Fibroblast of lung (primary cell): ENCODE measurements at regions not wholly inside any gene's neighbourhood (a gene's known extent, or its start where the extent isn't known, plus 50 kb on each side); places are given as distances from the start of the nearest gene placed in this dataset.

Source experiments
- DNase-seq, 2 donors: peaks; one replicate each; pipeline versions ENCODE4 v3.0.0 to v3.0.0-alpha.2; 2010; ENCODE audit warnings: low read depth in 2 of 2
- H2AFZ ChIP-seq: 2 replicates; pipeline ENCODE4 v1.5.1; 2012; ENCODE audit warnings: low read length, control low read depth, inconsistent platforms
- H3K27ac ChIP-seq: 2 replicates; pipeline ENCODE4 v1.5.1; 2011; ENCODE audit warnings: low read length, control low read depth; ENCODE audit not compliant: insufficient read depth
- H3K27me3 ChIP-seq: 2 replicates; pipeline ENCODE4 v1.5.1; 2011; ENCODE audit warnings: mild to moderate bottlenecking, low read length; ENCODE audit not compliant: control insufficient read depth, insufficient read depth
- H3K36me3 ChIP-seq: 2 replicates; pipeline ENCODE4 v1.5.1; 2011; ENCODE audit warnings: low read length; ENCODE audit not compliant: control insufficient read depth, insufficient read depth
- H3K4me1 ChIP-seq: 2 replicates; pipeline ENCODE4 v1.5.1; 2011; ENCODE audit warnings: low read length; ENCODE audit not compliant: control insufficient read depth, insufficient read depth; ENCODE audit errors: extremely low read depth
- H3K4me2 ChIP-seq: 2 replicates; pipeline ENCODE4 v1.5.1; 2011; ENCODE audit warnings: low read length, control low read depth; ENCODE audit not compliant: insufficient read depth; ENCODE audit errors: extremely low read depth
- H3K4me3 ChIP-seq, 4 experiments: fragments of 200-600 bp in 1 of 4; sonication (generic) in 1 of 4; replicated peaks in 1 of 4; 2 replicates each; pipeline ENCODE4 v1.5.1; 2011 to 2016; ENCODE audit warnings: low read length in 4 of 4, low read depth in 3 of 4, mild to moderate bottlenecking in 3 of 4, control low read depth in 2 of 4, inconsistent platforms in 1 of 4, mixed read lengths in 1 of 4; ENCODE audit not compliant: insufficient read depth in 1 of 4; ENCODE audit errors: control extremely low read depth in 1 of 4
- H3K79me2 ChIP-seq: 2 replicates; pipeline ENCODE4 v1.5.1; 2012; ENCODE audit warnings: mild to moderate bottlenecking, low read length, inconsistent platforms; ENCODE audit not compliant: control insufficient read depth, insufficient read depth
- H3K9ac ChIP-seq: 2 replicates; pipeline ENCODE4 v1.5.1; 2011; ENCODE audit warnings: mild to moderate bottlenecking, low read length, control low read depth; ENCODE audit not compliant: insufficient read depth
- H3K9me3 ChIP-seq: 2 replicates; pipeline ENCODE4 v1.5.1; 2012; ENCODE audit warnings: low read depth, low read length; ENCODE audit not compliant: control insufficient read depth, insufficient read depth
- H4K20me1 ChIP-seq: 2 replicates; pipeline ENCODE4 v1.5.1; 2011; ENCODE audit warnings: low read length; ENCODE audit not compliant: control insufficient read depth, insufficient read depth; ENCODE audit errors: extremely low read depth
- EZH2 ChIP-seq: IDR thresholded peaks from 2 replicates; pipeline ENCODE4 v1.5.1; 2012; ENCODE audit warnings: low read length, control low read depth, mild to moderate bottlenecking; ENCODE audit errors: missing control alignments
- TF ChIP-seq, protein P1 (sequence below), 2 donors: IDR thresholded peaks in 1 of 2; conservative IDR thresholded peaks in 1 of 2; 1 replicate in 1 of 2; 2 replicates in 1 of 2; pipeline ENCODE4 v1.5.1; 2011 to 2012; ENCODE audit warnings: low read length in 2 of 2, control low read depth in 1 of 2, inconsistent platforms in 1 of 2, low read depth in 1 of 2, mild to moderate bottlenecking in 1 of 2

DNA sequence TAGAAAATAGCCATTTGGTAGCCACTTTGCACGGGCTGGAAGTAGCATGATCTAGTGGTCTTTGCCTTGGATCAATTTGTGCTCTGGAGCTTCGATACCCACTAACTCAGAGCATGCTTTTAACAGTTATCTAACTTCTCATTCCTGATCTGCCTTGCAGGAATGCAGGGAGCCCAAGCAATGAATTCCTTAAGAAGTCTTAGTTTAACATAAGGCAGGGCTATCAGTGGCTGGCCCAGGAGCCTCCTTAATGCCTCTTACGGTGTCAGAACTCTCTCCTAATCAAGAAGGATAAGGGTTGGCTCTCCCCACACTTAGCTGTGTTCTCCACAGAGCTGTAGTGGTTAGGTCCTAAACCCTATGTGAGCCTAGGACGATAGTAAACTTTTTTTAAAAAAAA lies 95.8 kb upstream of the TBCA start:
- Histone ChIP-seq H3K9ac (no peak overlapping the region), H3K4me2 (no peak overlapping the region), H3K27ac (no peak overlapping the region), H3K9me3 (no peaks in the 10 kb centered on the region), H3K79me2 (no peaks in the 10 kb centered on the region), H3K4me3 (no peak overlapping the region), H2AFZ (no peak overlapping the region), H3K27me3 (no peaks in the 10 kb centered on the region), H4K20me1 (no peaks in the 10 kb centered on the region), H3K36me3 (no peaks in the 10 kb centered on the region), H3K4me1 (no peaks in the 10 kb centered on the region)
- DNase-seq: no peak
- TF ChIP-seq, protein P1, sequence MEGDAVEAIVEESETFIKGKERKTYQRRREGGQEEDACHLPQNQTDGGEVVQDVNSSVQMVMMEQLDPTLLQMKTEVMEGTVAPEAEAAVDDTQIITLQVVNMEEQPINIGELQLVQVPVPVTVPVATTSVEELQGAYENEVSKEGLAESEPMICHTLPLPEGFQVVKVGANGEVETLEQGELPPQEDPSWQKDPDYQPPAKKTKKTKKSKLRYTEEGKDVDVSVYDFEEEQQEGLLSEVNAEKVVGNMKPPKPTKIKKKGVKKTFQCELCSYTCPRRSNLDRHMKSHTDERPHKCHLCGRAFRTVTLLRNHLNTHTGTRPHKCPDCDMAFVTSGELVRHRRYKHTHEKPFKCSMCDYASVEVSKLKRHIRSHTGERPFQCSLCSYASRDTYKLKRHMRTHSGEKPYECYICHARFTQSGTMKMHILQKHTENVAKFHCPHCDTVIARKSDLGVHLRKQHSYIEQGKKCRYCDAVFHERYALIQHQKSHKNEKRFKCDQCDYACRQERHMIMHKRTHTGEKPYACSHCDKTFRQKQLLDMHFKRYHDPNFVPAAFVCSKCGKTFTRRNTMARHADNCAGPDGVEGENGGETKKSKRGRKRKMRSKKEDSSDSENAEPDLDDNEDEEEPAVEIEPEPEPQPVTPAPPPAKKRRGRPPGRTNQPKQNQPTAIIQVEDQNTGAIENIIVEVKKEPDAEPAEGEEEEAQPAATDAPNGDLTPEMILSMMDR (conservative IDR thresholded peaks at IDR 0.05 in 1 of 2, IDR thresholded peaks at IDR 0.05 in 1 of 2; ENCODE audit: low read depth in 1 of 2, low read length in 2 of 2): no peak
- TF ChIP-seq EZH2: no peak

DNA sequence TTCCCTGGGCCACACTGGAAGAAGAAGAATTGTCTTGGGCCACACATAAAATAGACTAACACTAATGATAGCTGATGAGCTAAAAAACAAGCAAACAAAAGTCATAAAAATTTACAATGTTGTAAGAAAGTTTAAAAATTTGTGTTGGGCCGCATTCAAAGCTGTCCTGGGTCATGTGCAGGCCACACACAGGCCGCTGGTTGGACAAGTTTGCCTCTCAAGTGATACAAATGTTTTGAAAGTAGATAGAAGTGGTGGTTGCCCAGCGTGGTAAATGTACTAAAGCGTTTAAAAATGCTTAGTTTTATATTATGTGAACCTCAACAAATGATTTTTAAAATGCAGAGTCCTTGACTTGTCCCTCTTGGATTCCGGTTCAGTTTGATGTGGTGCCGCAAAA lies 94.9 kb upstream of the TBCA start:
- H3K27me3 ChIP-seq: no peaks in the 10 kb centered on the region
- no peaks in the 10 kb centered on the region for H3K9me3 ChIP-seq
- no peak overlapping the region for H3K27ac ChIP-seq
- no peak for DNase-seq
- no peaks in the 10 kb centered on the region for H3K79me2 ChIP-seq
- H3K9ac ChIP-seq: no peak overlapping the region
- no peak overlapping the region for H3K4me3 ChIP-seq
- H2AFZ ChIP-seq: no peak overlapping the region
- TF ChIP-seq EZH2: no peak
- TF ChIP-seq, protein P1 (conservative IDR thresholded peaks at IDR 0.05 in 1 of 2, IDR thresholded peaks at IDR 0.05 in 1 of 2; ENCODE audit: low read depth in 1 of 2, low read length in 2 of 2): no peak
- no peaks in the 10 kb centered on the region for H3K36me3 ChIP-seq
- no peak overlapping the region for H3K4me2 ChIP-seq
- H3K4me1 ChIP-seq: no peaks in the 10 kb centered on the region
- H4K20me1 ChIP-seq: no peaks in the 10 kb centered on the region

GRCh38 chr5:77869116-77869798 lies 93.1 kb upstream of the TBCA start:
- no peaks in the 10 kb centered on the region for H3K9me3 ChIP-seq
- no peak overlapping the region for H3K4me3 ChIP-seq
- no peak for DNase-seq
- no peak overlapping the region for H3K9ac ChIP-seq
- H4K20me1 ChIP-seq: no peaks in the 10 kb centered on the region
- no peak overlapping the region for H3K4me2 ChIP-seq
- no peak for TF ChIP-seq EZH2
- TF ChIP-seq, protein P1 (conservative IDR thresholded peaks at IDR 0.05 in 1 of 2, IDR thresholded peaks at IDR 0.05 in 1 of 2; ENCODE audit: low read depth in 1 of 2, low read length in 2 of 2): no peak
- no peaks in the 10 kb centered on the region for H3K79me2 ChIP-seq
- H3K27ac ChIP-seq: no peak overlapping the region
- no peaks in the 10 kb centered on the region for H3K4me1 ChIP-seq
- no peak overlapping the region for H2AFZ ChIP-seq
- no peaks in the 10 kb centered on the region for H3K36me3 ChIP-seq
- H3K27me3 ChIP-seq: peaks cover 8% of the 10 kb centered on the region
